GM12873 (cell line): ENCODE measurements at regions not wholly inside any gene's neighbourhood (a gene's known extent, or its start where the extent isn't known, plus 50 kb on each side); places are given as distances from the start of the nearest gene placed in this dataset.

Experiments
- CTCF ChIP-seq: IDR thresholded peaks from 2 replicates; pipeline ENCODE4 v1.5.1; 2012; ENCODE audit warnings: low read depth, mild to moderate bottlenecking, moderate library complexity, low read length, control low read depth; ENCODE audit not compliant: insufficient read depth; ENCODE audit errors: missing control alignments

- TF ChIP-seq CTCF, result peak; percentile 82
These were observed 333.9 kb downstream of the HACE1 start for GRCh38 chr6:104525677-104526322.

GRCh38 chr6:104522533-104522932 is 337.2 kb downstream of the HACE1 start:
- no peak for TF ChIP-seq CTCF

- no peak for TF ChIP-seq CTCF
These were observed 338.5 kb downstream of the HACE1 start for GRCh38 chr6:104521176-104521575.

GRCh38 chr6:104519566-104519965 is 340.2 kb downstream of the HACE1 start:
- TF ChIP-seq CTCF, result no peak

- no peak for TF ChIP-seq CTCF
These were observed 350.4 kb downstream of the HACE1 start for GRCh38 chr6:104509355-104509754.

- TF ChIP-seq CTCF, result no peak
These were observed 353.3 kb downstream of the HACE1 start for GRCh38 chr6:104506429-104506828.

- no peak for TF ChIP-seq CTCF
These were observed 353.9 kb downstream of the HACE1 start for GRCh38 chr6:104505838-104506237.
